Jurkat, Clone E6-1 (cell line): ENCODE measurements at regions not wholly inside any gene's neighbourhood (a gene's known extent, or its start where the extent isn't known, plus 50 kb on each side); places are given as distances from the start of the nearest gene placed in this dataset.
"Not testable (repeated sequence)": the region's sequence is repeated elsewhere in the genome, so short reads cannot be mapped to it uniquely, and the experiment has no call there.

ENCODE experiments used
- DNase-seq: peaks from one replicate; pipeline ENCODE4 v3.0.0-alpha.2; 2011; ENCODE audit warnings: low read depth, low spot score
- H3K4me3 ChIP-seq: 2 replicates; pipeline ENCODE4 v1.5.1; 2011; ENCODE audit warnings: mild to moderate bottlenecking, low read length, control low read depth, moderate library complexity

GRCh38 chr9:86575137-86575536 is 220.9 kb upstream of the TUT7 start:
- DNase-seq = no peak
- H3K4me3 ChIP-seq = no peak overlapping the region

- DNase-seq = no peak
- H3K4me3 ChIP-seq = no peak overlapping the region
Measured at GRCh38 chr9:86573886-86574285, 219.7 kb upstream of the TUT7 start.

GRCh38 chr9:86572904-86573303 is 218.7 kb upstream of the TUT7 start:
- no peak overlapping the region for H3K4me3 ChIP-seq
- no peak for DNase-seq

GRCh38 chr9:86565603-86566002 is 211.4 kb upstream of the TUT7 start:
- H3K4me3 ChIP-seq, DNase-seq: not testable (repeated sequence)

GRCh38 chr9:86563936-86564335 is 209.7 kb upstream of the TUT7 start:
- H3K4me3 ChIP-seq = no peak overlapping the region
- DNase-seq = no peak

GRCh38 chr9:86563350-86563749 is 209.1 kb upstream of the TUT7 start:
- peak; percentile 2 for DNase-seq
- H3K4me3 ChIP-seq = no peak overlapping the region

- no peak overlapping the region for H3K4me3 ChIP-seq
- no peak for DNase-seq
Measured at GRCh38 chr9:86562691-86563090, 208.5 kb upstream of the TUT7 start.

- DNase-seq = no peak
- no peak overlapping the region for H3K4me3 ChIP-seq
Measured at GRCh38 chr9:86557918-86558317, 203.7 kb upstream of the TUT7 start.

- no peak overlapping the region for H3K4me3 ChIP-seq
- no peak for DNase-seq
Measured at GRCh38 chr9:86557063-86557766, 203.0 kb upstream of the TUT7 start.

GRCh38 chr9:86555661-86556060 is 201.5 kb upstream of the TUT7 start:
- H3K4me3 ChIP-seq = no peak overlapping the region
- DNase-seq = no peak

GRCh38 chr9:86550401-86550800 is 196.2 kb upstream of the TUT7 start:
- H3K4me3 ChIP-seq = no peak overlapping the region
- DNase-seq = no peak

- no peak for DNase-seq
- no peak overlapping the region for H3K4me3 ChIP-seq
Measured at GRCh38 chr9:86549920-86550319, 195.7 kb upstream of the TUT7 start.

- DNase-seq = no peak
- no peak overlapping the region for H3K4me3 ChIP-seq
Measured at GRCh38 chr9:86549401-86549811, 195.2 kb upstream of the TUT7 start.

GRCh38 chr9:86548220-86548619 is 194.0 kb upstream of the TUT7 start:
- no peak for DNase-seq
- H3K4me3 ChIP-seq = no peak overlapping the region

GRCh38 chr9:86547571-86547970 is 193.4 kb upstream of the TUT7 start:
- no peak for DNase-seq
- no peak overlapping the region for H3K4me3 ChIP-seq

- peak; percentile 14 for DNase-seq
- H3K4me3 ChIP-seq = no peak overlapping the region
Measured at GRCh38 chr9:86546712-86547111, 192.5 kb upstream of the TUT7 start.

GRCh38 chr9:86545090-86545489 is 190.9 kb upstream of the TUT7 start:
- H3K4me3 ChIP-seq = no peak overlapping the region
- DNase-seq = no peak

GRCh38 chr9:86541014-86541570 is 186.9 kb upstream of the TUT7 start:
- no peak overlapping the region for H3K4me3 ChIP-seq
- no peak for DNase-seq

GRCh38 chr9:86535406-86535915 is 181.3 kb upstream of the TUT7 start:
- H3K4me3 ChIP-seq = no peak overlapping the region

GRCh38 chr9:86534572-86535258 is 180.5 kb upstream of the TUT7 start:
- DNase-seq = no peak
- no peak overlapping the region for H3K4me3 ChIP-seq

More at GRCh38 chr9:86535406-86535915, 181.3 kb upstream of the TUT7 start:
- DNase-seq = no peak
